Hematopoietic multipotent progenitor cell treated with erythropoietin and hydrocortisone succinate and interleukin-3 and kit ligand, for 17 days (in vitro differentiated cells): ENCODE measurements at regions not wholly inside any gene's neighbourhood (a gene's known extent, or its start where the extent isn't known, plus 50 kb on each side); places are given as distances from the start of the nearest gene placed in this dataset.

Experiments used
- DNase-seq: peaks from one replicate; pipeline ENCODE4 v3.0.0-alpha.2; 2015; ENCODE audit warnings: low spot score

- no peak for DNase-seq
Measured at GRCh38 chr21:29228306-29228705, 70.4 kb upstream of the BACH1 start.

DNA sequence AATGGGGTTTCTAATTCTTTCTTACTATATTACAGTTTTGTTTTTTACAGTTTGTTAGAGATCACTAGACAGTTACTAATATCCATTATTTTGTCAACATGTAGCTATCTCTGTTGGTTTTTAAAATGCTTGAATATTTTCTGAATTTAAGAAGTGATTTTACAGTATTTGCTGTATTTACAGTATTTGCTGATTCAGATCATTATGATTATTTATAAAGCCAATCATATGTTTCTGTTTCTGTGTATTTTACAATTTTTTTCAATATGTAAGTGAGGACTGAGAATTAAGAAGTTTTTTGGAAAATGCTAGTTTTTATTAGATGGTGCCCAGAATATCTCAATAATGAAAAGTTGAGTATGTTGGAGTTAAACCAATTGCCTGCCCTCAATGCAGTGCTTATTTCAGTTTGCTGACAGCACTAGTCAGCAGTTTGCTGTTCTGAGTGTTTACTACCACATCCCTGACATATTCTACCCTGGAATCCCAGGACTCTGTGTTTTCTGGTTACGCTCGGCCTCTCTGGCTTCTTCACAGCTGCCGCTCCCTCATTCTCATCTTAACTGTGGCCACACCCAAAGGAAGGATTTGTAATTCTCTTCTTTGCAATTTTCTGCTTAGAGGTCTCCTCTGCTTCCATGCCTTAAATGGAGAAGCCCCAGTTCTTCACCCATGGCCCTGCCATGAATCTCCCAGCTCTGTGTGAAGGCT lies 68.0 kb upstream of the BACH1 start:
- no peak for DNase-seq

DNA sequence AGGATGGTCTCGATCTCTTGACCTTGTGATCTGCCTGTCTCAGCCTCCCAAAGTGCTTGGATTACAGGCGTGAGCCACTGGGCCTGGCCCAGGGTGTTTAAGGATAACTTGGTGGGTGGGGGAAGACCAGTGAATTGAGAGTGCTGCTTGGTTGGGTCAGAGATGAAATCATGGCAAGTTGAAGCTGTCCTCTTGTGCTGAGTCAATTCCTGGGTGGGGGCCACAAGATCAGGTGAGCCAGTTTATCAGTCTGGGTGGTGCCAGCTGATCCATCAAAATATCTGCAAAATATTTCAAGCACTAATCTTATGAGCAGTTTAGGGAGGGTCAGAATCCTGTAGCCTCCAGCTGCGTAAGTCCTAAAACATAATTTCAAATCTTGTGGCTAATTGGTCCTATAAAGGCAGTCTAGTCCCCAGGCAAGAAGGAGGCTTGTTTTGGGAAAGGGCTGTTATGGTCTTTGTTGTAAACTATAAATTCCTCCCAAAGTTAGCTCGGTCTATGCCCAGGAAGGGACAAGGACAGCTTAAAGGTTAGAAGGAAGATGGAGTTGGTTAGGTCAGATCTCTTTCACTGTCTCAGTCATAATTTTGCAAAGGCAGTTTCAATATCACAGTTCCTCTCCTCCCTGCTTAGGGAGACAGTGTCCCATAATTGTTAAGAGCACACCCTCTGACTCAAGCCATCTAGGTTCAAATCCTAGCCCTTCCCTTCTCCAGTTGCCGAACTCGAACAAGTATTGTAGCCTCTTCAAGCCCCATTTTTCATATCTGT lies 66.8 kb upstream of the BACH1 start:
- no peak for DNase-seq

DNA sequence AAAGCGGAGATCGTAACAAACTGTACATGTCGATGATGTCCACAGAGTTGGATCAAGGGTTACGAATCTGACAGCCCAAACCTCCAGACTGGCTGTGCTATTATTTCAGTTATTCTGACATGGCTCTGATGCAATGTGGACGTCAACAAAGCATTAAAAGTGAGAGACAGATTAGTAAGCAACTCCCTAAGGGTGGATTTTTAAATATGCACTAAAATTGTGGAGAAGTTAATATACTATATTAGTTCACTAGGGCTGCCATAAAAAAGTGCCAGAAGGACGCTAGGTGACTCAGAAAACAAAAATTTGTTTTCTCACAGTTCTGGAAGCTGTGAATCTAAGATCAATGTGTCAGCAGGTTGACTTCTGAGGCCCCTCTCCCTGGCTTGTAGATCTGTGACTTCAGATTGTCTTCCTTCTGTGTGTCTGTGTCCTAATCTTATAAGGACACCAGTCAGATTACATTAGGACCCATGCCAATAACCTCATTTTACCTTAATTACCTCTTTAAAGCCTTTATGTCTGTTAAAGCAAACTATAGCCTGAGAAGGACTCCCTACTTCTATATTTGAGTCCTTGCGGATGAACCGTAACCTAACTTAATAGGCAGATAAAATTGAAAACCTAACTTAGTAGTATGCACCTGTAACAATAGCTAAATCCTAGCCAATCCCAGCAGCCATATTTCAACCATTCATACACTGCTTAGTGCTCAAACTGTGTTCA lies 66.0 kb upstream of the BACH1 start:
- DNase-seq: no peak

DNA sequence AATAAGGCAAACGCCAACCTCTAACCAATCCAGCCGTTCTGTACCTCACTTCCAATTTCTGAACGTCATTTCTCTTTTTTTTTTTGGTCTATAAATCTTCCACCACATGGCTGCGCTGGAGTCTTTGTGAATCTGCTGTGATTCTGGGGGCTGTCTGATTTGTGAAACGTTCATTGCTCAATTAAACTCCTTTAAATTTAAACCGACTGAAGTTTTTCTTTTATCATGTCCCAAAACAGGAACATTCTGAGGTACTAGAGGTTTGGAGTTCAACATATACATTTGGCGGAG lies 65.5 kb upstream of the BACH1 start:
- DNase-seq: peak; percentile 20

- no peak for DNase-seq
Measured at GRCh38 chr21:29233611-29234540, 64.8 kb upstream of the BACH1 start.

DNA sequence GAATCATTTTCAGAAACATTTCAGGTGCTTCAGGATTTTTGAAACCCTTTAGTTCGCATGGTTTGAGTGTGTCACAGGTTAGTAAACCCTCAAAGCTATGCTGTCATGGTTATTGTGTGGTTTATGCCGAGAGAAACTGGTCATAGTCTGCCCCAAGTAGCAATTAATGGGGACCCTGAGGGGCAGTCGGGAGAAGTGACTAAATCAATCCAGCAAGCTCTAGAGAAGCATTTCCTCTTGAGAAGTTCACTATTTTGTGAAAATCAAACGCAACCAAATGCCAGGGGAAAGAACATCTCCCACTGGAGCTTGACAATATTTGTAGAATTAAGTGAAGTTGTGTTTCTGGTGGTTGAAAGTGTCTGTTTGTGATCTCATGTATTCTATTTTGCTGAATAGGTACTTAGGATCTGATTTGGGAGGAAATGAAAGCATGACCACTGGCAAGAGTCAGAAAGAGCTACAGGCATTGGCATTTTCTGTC lies 63.0 kb upstream of the BACH1 start:
- no peak for DNase-seq

GRCh38 chr21:29236201-29236600 lies 62.5 kb upstream of the BACH1 start:
- no peak for DNase-seq

- DNase-seq: no peak
Measured at GRCh38 chr21:29237110-29238052, 61.3 kb upstream of the BACH1 start.

- DNase-seq: no peak
Measured at GRCh38 chr21:29238053-29238966, 60.4 kb upstream of the BACH1 start.

- peak; percentile 44 for DNase-seq
Measured at GRCh38 chr21:29238967-29239290, 59.8 kb upstream of the BACH1 start.

- DNase-seq: no peak
Measured at GRCh38 chr21:29240136-29240535, 58.6 kb upstream of the BACH1 start.

- DNase-seq: no peak
Measured at GRCh38 chr21:29242201-29242600, 56.5 kb upstream of the BACH1 start.

DNA sequence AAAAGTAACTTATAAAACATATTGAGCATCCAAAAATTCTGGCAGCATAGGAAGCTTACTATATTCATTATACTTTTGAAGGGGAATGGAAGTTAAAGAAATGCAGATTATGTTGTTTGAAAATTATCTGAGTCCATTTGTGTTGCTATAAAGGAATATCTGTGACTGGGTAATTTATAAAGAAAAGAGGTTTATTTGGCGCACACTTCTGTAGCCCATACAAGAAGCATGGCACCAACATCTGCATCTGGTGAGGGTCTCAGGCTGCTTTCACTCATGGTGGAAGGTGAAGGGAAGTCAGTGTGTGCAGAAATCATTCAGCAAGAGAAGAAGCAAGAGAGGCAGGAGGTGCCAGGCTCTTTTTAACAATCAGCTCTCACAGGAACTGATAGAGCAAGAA lies 55.5 kb upstream of the BACH1 start:
- no peak for DNase-seq

DNA sequence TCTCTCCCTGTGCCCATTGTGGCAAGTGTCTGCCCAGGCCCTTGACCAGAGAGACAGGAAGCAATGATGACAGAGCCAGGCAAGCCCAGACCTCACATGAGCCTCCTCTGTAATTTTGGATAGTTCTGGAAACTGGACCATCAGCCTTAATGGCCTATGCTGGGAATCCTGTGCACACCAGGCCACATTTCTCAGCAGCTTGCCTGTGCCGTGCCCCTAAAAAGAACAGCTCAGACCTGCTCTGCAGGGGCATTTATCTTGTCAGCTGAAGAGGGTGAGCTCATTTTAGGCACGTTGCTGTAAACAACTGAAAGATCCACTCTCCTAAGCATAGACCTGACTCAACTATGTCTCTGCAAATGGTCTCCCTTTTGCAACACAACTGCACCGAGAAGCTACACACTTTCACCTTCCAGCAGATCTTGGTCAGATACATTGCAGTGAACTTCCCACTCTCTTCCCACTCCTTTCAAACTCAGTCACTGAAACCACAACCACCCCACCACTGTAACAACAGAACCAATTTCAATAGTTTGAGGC lies 53.5 kb upstream of the BACH1 start:
- DNase-seq: no peak

GRCh38 chr21:29245863-29246262 lies 52.9 kb upstream of the BACH1 start:
- DNase-seq: no peak

- no peak for DNase-seq
Measured at GRCh38 chr21:29246614-29247013, 52.1 kb upstream of the BACH1 start.

DNA sequence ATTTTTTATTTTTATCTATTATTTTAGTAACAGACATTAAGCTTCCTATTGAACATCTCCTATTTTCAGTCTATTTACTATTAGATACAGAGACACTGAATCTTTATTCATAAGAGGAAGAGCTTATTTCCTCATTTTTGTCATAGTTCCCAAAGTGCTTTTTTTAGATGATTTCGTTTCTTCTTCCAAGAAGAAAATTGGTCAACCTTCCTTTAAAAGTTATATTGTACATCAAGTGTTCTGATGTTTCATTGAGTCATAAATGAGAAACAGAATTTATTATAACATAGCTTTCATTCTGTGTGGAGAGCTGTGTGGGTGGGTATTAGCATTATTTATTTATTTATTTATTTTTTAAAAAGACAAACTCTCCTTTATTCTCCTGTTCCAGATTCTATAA lies 50.6 kb upstream of the BACH1 start:
- no peak for DNase-seq
